ENCODE measurements at regions not wholly inside any gene's neighbourhood (a gene's known extent, or its start where the extent isn't known, plus 50 kb on each side); places are given as distances from the start of the nearest gene placed in this dataset.

GRCh38 chr5:40331616-40332015, 348.1 kb upstream of the PTGER4 start:
- Mint-ChIP-seq H3K36me3 (ENCODE audit: insufficient read depth in 1 of 3, low read depth in 3 of 3) (no peaks in the 10 kb centered on the region; a peak in 1 of 7 replicates), H3K9me3 (no peaks in the 10 kb centered on the region), H3K4me1 (no peaks in the 10 kb centered on the region), H3K27ac (no peak overlapping the region; a peak in 1 of 7 replicates), H3K27me3 (ENCODE audit: low read depth) (no peaks in the 10 kb centered on the region), H3K4me3 (no peak overlapping the region)
- Histone ChIP-seq H4K91ac (ENCODE audit: insufficient read length, low read depth, low read length) (no peak overlapping the region), H4K5ac (ENCODE audit: insufficient read length, low read depth, low read length) (no peak overlapping the region), H3K9ac (ENCODE audit: extremely low read depth, insufficient read length, low read length) (no peak overlapping the region), H3K56ac (ENCODE audit: insufficient read length, low read depth, low read length) (no peak overlapping the region), H3K23me2 (ENCODE audit: insufficient read length, low read depth, low read length, poor library complexity, severe bottlenecking) (no peaks in the 10 kb centered on the region), H2BK12ac (ENCODE audit: insufficient read length, low read depth, low read length) (no peak overlapping the region), H3K79me2 (ENCODE audit: insufficient read depth, low read length) (no peaks in the 10 kb centered on the region), H3K4me1 (ENCODE audit: insufficient read depth, low read length) (no peaks in the 10 kb centered on the region), H2AFZ (ENCODE audit: low read length) (no peak overlapping the region), H2BK20ac (ENCODE audit: low read depth, low read length, poor library complexity, severe bottlenecking) (no peak overlapping the region), H4K20me1 (ENCODE audit: control insufficient read depth, insufficient read depth, insufficient read length) (no peaks in the 10 kb centered on the region), H3K4ac (ENCODE audit: low read depth, low read length) (no peak overlapping the region), H2BK120ac (ENCODE audit: low read depth, low read length, poor library complexity, severe bottlenecking) (no peak overlapping the region), H4K8ac (replicated peaks; ENCODE audit: insufficient read length, low read depth, low read length) (no peak overlapping the region), H2BK15ac (ENCODE audit: low read depth, low read length) (no peak overlapping the region), H3T11ph (ENCODE audit: low read length) (no peak overlapping the region), H3K27ac (ENCODE audit: insufficient read length, low read depth, low read length) (no peak overlapping the region), H2BK5ac (ENCODE audit: insufficient read length, low read length) (no peak overlapping the region), H3K27me3 (ENCODE audit: insufficient read depth, low read length) (no peaks in the 10 kb centered on the region), H3K23ac (ENCODE audit: insufficient read length, low read depth, low read length) (no peak overlapping the region), H2AK5ac (ENCODE audit: insufficient read length, low read length) (no peak overlapping the region), H3K4me2 (ENCODE audit: insufficient read depth, insufficient read length, low read length) (no peak overlapping the region), H3K79me1 (ENCODE audit: insufficient read depth, low read depth, low read length, poor library complexity, severe bottlenecking) (no peaks in the 10 kb centered on the region), H3K14ac (ENCODE audit: insufficient read depth, low read length) (no peak overlapping the region), H3K18ac (ENCODE audit: insufficient read length, low read depth, low read length) (no peak overlapping the region), H3K9me3 (ENCODE audit: control insufficient read depth, low read depth, low read length) (no peaks in the 10 kb centered on the region)
- TF ChIP-seq, protein P1, sequence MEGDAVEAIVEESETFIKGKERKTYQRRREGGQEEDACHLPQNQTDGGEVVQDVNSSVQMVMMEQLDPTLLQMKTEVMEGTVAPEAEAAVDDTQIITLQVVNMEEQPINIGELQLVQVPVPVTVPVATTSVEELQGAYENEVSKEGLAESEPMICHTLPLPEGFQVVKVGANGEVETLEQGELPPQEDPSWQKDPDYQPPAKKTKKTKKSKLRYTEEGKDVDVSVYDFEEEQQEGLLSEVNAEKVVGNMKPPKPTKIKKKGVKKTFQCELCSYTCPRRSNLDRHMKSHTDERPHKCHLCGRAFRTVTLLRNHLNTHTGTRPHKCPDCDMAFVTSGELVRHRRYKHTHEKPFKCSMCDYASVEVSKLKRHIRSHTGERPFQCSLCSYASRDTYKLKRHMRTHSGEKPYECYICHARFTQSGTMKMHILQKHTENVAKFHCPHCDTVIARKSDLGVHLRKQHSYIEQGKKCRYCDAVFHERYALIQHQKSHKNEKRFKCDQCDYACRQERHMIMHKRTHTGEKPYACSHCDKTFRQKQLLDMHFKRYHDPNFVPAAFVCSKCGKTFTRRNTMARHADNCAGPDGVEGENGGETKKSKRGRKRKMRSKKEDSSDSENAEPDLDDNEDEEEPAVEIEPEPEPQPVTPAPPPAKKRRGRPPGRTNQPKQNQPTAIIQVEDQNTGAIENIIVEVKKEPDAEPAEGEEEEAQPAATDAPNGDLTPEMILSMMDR (conservative IDR thresholded peaks at IDR 0.05), result no peak
- WGBS (ENCODE audit: extremely low coverage, insufficient read length, low lambda C conversion rate), result no CpG with 5 or more reads among the region's 5 CpGs
- DNase-seq, result no peak

Measured in H9 (cell line).